ENCODE measurements at regions not wholly inside any gene's neighbourhood (a gene's known extent, or its start where the extent isn't known, plus 50 kb on each side); places are given as distances from the start of the nearest gene placed in this dataset.
"Not testable (repeated sequence)": the region's sequence is repeated elsewhere in the genome, so short reads cannot be mapped to it uniquely, and the experiment has no call there.

DNA sequence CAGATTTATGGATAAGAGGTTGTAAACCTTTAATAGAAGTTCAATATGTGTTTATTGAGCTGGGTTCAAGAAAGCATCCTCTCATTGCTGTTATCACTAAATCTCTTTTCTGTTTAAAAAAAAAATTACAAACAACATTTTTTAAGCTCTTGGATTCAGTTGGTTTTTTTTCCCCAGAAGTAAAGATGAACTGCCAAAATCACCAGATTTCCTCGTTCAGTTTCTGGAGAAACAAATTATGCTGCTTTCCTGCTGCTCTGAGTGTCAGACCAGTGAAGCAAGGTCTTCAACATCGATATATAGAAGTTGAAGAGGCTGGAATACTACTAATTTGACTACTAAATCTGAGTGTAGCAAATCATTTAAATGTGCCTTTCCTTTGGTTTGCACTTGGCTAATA lies 352.1 kb upstream of the IRAK1BP1 start:
- no peak for DNase-seq

DNA sequence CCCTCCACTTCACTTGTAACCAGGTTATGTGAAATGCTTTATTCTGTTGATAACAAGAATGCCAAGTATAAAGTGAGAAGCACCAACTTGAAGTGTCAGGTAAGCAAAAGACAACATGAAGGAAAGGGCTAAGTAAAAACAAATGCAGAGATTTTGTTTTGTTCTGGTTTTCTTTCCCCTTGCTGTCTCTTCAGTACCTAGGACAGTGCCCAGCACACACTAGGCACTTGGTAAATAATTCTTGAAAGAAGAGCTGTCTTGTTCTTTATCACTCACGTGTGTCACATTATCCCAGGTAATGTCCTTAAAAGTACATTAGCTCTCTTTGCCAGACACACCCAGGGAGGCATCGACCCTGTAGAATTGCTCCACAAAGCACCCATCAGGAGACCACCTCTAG lies 350.0 kb upstream of the IRAK1BP1 start:
- DNase-seq = no peak

DNA sequence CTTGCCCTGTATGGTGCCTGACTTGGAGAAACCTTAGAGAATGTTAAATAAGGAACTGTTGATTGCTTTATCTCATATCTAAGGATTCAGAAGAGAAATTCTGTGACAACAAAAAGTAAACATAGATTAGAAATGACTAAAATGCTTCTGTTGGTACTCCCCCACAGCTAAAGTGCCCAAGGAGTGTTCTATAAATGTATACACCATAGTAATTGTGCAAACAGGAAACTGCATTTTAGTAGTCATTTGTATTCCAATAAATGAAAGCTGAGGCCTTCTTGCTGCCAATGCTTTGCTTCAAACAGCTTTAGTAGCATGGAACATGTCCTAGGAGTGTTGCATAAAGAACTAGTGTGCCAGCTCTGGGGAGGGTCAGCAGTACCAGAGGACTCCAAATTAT lies 343.7 kb upstream of the IRAK1BP1 start:
- DNase-seq = no peak

DNA sequence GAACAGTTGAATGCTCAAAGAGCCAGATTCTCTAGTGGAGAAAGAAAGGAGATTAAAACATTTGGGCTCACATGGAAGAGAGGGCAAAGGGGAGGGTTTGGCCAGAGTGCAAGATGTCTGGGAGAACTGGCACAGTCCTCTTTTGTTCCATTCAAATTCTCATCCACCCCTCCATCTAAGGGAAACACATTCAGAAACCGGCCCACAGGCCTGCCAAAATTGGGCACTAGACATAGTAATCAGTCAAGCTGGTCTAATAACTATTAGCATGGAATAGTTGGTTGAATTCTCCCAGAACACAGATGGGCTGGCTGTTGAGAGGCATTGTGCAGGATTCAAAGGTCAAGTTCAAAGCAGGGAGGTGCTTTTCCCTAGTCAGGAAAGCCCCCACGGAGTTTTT lies 341.4 kb upstream of the IRAK1BP1 start:
- no peak for DNase-seq

DNA sequence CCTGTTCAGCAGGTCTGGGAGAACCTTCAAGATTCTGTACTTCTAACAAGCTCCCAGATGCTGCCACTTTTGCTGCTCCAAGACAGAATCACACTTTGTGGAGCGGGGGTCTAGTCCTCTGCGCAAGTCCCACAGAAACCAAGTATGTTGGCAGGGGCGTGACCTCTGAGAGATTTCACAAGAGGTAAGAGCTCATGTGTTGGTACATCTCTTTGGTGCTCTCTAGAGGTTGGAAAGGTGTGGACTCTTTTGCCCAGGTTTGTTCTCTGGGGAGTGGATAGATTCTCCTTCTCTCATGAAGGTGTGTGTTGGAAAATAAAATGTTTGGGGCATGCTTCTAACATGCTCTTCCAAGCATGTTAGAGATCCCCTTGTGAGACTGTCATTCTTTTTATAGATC lies 340.9 kb upstream of the IRAK1BP1 start:
- DNase-seq = no peak

DNA sequence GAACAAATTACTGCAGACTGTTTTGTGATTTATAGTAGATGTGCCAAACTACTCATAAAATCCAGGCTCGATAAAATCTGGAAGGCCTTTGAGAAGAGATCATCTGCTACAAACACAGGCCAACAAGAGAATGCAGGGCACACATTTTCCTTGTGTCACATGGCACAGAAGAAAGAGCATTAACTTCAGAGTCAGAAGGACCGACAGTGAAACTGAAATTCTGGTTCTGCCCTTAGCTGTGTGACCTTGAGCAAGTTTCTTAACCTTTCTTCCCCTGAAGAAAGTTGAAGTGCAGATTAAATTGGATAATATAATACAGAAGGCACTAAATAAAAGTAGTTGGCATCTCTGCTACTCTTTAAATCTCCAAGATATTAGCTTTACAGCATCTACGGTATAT lies 338.4 kb upstream of the IRAK1BP1 start:
- DNase-seq = no peak

DNA sequence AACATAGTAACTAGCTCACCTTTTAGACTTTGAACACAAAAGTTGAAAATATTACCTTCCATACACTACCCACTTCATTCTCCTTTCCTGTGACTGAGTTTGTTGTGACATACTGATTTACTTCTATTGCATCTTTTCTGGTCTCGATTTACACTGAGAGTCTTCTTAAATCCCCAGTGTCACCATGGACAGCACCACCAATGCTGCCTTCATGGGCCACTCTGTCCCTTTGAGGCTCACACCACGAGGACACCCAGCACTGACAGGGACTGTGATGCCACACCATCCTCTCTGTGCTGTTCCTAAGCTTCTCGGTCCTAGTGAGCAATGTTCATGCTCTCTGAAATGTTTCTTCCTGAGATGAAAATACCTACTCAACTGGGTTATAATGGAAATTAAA lies 337.1 kb upstream of the IRAK1BP1 start:
- DNase-seq = no peak

DNA sequence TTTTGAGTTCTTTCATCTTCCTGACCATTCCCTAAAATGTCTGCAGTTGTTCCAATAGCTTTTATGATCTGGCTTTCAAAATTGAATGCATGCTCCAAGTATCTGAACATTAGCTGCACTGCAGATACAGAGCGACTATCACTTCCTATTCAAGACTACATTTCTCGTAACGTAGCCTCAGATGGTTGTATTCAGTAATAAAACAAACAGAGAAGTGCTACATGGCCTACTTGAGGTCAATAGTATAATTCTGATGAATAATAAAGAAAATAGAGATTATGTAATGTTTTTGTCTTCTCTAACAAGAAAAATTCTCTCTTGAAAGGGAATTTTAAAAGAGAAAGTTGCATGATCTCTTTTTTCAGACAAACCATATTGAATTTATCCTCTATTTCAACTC lies 333.9 kb upstream of the IRAK1BP1 start:
- DNase-seq = no peak

DNA sequence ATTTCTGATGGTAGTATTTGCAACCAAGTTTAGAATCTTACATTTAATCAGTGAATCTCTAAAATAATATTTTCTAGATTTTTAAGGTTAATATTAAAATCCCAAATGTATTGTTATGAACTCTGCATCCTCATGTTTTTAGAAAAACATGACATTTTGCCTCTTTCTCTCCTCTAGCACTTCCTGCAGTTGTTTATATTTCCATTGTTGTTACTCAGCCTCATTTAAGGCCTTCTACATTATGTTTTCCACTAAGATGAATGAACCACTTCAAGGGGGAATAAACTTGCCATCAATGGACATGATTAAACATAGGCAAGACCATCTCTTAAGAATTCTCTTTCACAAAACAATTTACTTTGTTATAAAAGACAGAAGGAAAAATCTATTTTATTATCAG lies 333.5 kb upstream of the IRAK1BP1 start:
- no peak for DNase-seq

DNA sequence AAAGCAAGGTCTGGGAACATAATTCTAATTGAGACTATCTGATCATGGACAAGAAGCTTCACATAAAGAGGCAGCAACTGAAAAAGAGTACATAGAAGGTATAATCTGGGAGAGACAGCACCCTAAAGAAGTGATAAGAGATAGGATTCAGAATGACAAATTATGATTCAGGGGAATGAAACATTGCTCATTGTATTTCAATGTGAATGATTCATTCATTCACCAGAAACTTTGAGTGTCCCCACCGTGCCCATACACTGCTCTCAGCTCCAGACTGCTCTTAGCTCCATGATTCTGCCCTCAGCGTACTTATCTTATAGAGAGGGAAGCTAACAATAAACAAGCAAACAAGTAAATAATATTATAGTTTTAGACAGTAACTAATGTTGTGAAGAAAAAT lies 329.3 kb upstream of the IRAK1BP1 start:
- DNase-seq = no peak

DNA sequence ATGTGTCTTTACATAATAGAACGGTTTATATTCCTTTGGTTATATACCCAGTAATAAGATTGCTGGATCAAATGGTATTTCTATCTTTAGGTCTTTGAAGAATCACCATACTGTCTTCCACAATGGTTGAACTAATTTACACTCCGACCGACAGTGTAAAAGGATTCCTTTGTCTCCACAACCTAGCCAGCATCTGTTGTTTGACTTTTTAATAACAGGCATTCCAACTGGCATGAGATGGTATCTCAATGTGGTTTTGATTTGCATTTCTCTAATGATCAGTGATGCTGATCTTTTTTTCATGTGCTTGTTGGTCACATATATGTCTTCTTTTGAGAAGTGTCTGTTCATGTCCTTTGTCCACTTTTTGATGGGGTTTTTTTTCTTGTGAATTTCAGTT lies 319.7 kb upstream of the IRAK1BP1 start:
- DNase-seq = not testable (repeated sequence)

DNA sequence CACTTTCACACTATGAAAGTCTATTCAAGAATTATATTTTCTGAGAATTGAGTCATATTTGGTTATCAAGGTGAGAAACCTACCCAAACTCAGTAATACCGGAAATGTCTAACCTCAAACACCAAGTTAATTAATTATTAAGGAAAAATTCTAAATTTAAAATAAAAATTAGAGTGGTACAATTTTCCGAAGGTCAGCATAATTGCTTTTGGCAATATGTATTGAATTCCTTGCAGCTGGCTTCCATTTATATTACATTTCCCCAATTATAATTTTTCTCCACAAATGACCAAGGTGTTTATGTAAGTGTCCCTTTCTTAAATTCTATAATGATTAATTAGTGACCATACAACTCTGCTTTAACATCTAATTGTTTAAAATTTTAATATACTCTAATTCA lies 316.0 kb upstream of the IRAK1BP1 start:
- no peak for DNase-seq

DNA sequence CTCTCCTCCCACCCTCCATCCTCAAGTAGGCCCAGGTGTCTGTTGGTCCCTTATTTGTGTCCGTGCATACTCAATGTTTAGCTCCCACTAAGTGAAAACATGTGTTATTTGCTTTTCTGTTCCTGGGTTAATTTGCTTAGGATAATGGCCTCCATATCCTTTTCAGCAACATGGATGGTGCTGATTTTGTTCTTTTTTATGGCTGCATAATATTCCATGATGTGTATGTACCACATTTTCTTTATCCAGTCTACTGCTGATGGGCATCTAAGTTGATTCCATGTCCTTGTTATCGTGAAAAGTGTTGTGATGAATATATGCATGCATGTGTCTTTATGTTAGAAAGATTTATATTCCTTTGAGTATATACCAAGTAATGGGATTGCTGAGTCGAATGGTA lies 314.9 kb upstream of the IRAK1BP1 start:
- DNase-seq = no peak

DNA sequence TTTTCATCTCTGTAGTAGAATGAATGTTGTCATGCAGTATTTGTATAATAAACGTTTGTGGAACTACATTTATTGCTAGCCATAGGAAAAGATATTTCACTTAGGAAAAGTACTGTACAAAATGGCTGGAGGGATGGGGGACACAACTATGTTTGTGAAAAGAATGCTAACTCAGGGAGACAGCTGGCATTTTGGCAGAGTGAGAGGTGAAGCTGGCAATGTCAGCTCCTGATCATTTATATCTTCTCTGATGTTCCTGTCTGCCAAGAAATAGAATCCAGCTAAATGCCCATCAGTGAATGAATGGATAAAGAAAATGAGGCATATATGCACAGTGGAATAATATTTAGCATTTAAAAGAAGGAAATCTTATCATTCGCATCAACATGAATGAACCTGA lies 313.0 kb upstream of the IRAK1BP1 start:
- no peak for DNase-seq

DNA sequence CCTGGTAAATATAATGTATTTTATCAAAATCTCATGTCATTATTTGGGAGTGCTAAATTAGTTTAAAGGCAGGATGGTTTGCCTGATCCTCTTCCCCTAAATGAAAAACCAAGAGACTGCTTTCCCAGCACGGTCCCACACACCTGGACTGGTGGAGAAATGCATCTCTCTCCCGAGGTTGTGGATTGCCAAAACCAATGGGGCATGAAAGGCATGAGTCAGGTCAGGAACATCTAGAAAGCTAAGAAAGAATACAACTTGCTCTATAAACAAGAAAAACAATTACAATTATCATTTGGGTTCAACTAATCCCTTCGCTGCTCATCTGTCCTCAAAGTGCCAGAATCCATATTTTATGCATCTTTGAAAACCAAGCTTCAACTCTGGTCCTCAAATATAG lies 308.3 kb upstream of the IRAK1BP1 start:
- DNase-seq = no peak

DNA sequence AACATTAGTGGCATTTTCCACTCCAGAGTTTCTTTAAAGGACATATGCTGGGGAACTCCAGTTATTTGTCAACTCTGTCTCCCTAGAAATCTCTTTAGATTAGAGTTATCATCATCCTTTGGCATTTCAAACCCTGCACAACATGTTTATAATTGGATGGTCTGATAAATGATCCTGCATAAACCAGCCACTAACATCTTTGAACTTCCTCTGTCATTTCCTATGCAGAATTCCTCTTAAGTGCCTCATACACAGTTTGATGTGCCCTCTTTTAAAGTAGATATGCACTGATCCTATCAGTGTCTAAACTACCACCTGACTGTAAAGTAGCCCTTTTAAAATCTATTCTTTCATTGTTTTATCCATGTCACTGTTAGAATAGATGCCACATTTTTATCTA lies 306.3 kb upstream of the IRAK1BP1 start:
- no peak for DNase-seq

DNA sequence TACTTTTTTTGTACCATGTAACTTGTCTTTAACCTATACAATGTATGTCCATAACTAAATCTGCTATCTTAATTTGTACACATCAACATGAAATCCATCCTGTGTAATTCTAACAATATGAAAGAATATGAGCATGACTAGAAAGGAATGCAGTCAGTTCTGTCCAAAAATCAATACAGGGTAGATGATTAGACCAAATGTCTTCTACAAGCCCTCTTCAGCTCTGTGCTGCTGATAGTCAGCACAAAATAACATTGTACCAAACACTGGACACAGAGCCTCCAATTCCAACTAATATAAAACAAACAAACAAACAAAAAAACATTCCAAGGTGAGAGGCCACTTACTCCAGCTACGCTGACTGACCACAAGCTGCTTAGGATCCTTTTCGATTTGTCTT lies 301.4 kb upstream of the IRAK1BP1 start:
- DNase-seq = no peak

DNA sequence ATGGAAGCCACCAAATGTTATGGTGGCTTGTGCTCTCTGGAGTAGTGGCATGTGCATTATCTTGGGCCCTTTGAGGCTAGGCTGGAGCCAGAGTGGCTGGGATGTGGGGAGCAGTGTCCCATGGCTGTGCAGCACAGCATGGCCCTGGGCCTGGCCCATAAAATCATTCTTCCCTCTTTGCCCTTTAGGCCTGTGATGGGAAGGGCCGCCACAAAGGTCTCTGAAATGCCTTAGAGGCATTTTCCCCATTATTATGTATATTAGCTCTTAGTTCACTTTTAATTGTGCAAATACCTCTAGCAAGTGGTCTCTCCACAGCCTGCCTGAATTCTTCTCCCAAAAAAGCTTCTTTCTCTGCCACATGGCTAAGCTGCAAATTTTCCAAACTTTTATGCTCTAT lies 297.3 kb upstream of the IRAK1BP1 start:
- no peak for DNase-seq

DNA sequence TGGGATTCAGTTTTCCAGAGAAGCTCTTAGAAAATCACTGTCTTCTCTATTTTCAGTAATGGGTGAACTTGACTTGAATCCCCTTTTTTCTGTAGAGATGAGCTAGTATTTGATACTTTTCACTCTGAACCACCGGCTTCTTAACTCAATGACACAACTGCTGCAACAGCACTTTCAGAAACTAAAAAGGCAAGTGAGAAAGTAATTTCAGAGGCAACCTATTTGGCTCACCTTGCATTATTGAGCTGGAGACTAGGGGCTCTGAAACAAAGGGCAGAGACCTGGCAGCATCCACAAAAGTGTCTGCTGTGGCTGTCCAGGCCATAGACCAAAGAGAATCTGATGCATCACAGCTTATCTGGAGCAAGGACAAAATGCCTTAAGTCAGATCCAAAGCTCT lies 289.8 kb upstream of the IRAK1BP1 start:
- no peak for DNase-seq

DNA sequence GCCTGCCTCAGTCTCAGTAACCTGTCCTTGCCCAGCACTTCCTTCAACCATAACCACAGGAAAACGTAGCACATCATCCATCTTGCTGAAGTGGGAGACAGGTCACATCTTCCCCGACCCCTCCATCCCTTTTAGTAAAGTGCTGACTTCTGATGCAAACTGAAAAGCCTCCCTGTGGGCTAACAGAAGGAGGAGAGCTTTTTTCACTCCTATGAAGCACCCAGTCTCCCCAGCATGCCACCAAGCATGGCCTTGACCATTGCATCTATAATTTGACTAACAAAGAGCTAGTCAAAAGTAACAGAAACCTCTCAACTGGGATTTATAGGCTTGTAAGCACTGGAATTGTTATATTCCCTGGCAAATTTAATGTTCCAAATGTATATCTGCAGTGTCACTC lies 288.9 kb upstream of the IRAK1BP1 start:
- no peak for DNase-seq

DNA sequence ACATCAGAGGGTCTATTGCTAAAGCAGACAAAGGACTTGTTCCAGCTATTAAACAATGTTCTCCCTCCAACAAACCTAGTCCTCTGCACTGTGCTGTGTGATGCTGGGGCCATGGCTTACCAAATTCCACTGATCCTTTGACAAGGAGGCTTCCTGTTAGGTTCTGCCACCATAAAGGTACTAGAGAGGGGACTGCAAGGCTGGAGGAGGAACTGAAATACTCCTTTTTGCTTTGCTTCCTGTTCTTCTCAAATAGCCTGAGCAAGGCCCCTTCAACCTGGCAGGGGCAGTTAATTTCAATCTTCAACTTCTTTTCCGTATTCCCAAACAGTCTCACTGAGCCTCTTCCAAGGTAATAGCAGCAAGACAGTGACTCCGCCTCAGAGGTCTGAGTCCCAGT lies 286.4 kb upstream of the IRAK1BP1 start:
- no peak for DNase-seq

DNA sequence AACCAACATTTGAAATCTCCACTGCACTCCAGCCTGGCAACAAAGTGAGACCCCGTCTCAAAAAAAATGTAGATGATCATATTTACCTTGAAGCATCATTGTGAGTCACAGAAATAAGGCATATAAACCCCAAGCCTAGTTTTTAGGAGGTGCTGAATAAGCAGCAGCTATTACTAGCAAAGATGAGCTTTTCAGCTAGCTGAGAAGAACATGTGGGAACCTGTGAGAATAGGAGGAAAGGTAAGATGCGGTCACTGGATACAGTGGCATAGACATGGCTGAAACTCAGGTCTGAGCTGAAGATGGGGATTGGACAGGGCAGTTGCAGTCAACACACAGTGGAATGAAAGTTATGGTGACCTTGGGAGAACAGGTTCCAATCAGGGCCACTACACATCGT lies 284.3 kb upstream of the IRAK1BP1 start:
- no peak for DNase-seq

DNA sequence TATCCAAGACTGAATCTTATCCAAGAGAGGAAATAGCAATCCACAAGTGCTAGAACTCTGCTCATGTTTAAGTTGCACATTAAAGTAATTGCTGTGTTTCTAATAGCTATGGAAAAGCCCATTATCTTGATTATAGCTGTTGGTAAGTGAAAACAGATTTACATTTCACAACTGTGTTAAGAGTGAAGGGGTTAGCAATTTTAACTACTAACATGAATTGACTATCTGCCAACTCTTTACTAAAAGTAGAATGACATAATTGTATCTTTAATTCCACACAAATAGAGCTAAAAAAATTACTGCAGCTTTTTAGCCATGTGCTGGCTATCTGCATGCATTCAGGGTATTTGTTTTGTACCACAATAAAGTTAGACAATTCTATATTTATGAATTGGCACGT lies 277.9 kb upstream of the IRAK1BP1 start:
- no peak for DNase-seq

DNA sequence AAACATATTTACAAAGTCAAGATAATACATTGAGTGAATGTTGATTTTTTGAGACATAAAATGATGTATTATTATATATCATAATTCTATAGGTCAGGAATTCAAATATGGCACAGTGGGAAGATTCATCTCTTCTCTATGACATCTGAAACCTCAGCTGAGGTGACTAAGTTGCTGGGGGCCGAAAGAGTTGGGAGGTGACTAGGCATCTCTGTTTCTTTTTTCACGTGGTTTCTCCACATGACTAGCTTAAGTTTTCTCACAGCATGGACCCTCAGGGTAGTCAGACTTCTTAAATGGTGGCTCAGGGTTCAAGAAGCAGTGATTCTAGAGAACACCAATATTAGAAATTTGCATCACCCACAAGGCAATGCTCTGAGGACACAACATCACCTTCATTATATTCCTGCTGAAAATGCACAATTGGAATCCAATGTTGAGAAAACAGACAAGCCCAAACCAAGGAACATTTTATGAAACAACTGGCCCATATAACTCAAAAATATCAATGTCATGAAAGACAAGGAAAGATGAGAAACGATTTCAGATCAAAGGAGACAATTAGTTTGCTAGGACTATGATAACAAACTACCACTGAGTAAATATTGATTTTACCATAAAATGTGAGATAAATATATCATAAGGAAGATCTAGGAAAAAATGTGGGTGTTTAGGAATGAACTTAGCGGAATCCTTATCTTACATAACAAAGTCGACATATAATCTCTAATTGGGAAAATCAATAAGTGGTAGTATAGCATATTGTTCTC lies 273.3 kb upstream of the IRAK1BP1 start:
- no peak for DNase-seq

DNA sequence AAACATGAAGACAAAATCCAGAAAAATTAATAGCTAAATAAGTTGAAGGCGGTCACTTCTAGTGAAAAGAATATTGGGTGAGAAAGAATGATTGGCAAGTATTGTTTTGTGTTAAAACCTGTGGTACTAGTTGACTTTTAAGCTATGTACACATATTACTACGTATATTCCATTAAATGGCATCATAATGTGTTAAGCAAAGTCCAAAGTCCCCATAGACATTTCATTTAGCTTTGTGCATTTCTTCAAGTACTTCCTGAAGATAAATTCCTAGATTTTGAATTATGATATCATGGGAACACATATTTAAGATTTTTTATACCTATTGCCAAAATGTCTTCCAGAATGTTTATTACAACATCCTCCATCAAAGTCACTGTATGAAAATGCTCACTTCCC lies 272.7 kb upstream of the IRAK1BP1 start:
- DNase-seq = no peak

DNA sequence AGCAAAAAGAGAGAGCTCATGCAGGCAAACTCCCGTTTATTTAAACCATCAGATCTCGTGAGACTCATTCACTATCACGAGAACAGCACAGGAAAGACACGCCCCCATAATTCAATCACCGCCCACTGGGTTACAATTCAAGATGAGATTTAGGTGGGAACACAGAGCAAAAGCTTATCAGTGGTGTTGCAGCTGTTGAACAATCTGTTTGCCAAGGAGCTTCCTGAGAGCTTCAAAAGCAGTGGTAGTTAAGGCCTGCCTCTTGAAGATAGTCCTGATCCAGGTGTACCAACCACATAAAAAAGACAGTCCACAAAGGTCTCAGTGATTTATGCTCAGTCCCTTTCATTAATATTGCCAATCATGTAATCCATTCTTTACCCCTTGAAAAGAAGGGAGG lies 269.4 kb upstream of the IRAK1BP1 start:
- DNase-seq = no peak

All from CD4-positive, alpha-beta T cell treated with Interleukin-6 for 4 hours (primary cell).